GM21367 (cell line): ENCODE measurements at regions not wholly inside any gene's neighbourhood (a gene's known extent, or its start where the extent isn't known, plus 50 kb on each side); places are given as distances from the start of the nearest gene placed in this dataset.

Experiments
- ATAC-seq: cut with Tn5 transposase; IDR thresholded peaks from one replicate; pipeline ENCODE4 v1.9.1; 2021; ENCODE audit not compliant: unreplicated experiment

- no peak for ATAC-seq
Measured at GRCh38 chr4:136156947-136157346, 1375.3 kb downstream of the PCDH18 start.

- no peak for ATAC-seq
Measured at GRCh38 chr4:136150046-136150445, 1382.2 kb downstream of the PCDH18 start.

- ATAC-seq, result no peak
Measured at GRCh38 chr4:136136601-136137000, 1395.7 kb downstream of the PCDH18 start.

- ATAC-seq, result no peak
Measured at GRCh38 chr4:136124251-136124745, 1408.0 kb downstream of the PCDH18 start.

GRCh38 chr4:136121426-136121825, 1410.9 kb downstream of the PCDH18 start:
- ATAC-seq, result no peak

- ATAC-seq, result no peak
Measured at GRCh38 chr4:136113921-136114320, 1418.4 kb downstream of the PCDH18 start.

- ATAC-seq, result no peak
Measured at GRCh38 chr4:136112116-136112515, 1420.2 kb downstream of the PCDH18 start.

- ATAC-seq, result no peak
Measured at GRCh38 chr4:136106753-136107152, 1425.5 kb downstream of the PCDH18 start.

GRCh38 chr4:136103616-136104015, 1428.7 kb downstream of the PCDH18 start:
- no peak for ATAC-seq

GRCh38 chr4:136097676-136098075, 1434.6 kb downstream of the PCDH18 start:
- ATAC-seq, result no peak

GRCh38 chr4:136088211-136088867, 1444.0 kb downstream of the PCDH18 start:
- no peak for ATAC-seq

- no peak for ATAC-seq
Measured at GRCh38 chr4:136078976-136079375, 1453.3 kb downstream of the PCDH18 start.

- ATAC-seq, result no peak
Measured at GRCh38 chr4:136056748-136057147, 1475.5 kb downstream of the PCDH18 start.

GRCh38 chr4:136055360-136055759, 1476.9 kb downstream of the PCDH18 start:
- no peak for ATAC-seq

GRCh38 chr4:136036744-136037143, 1495.5 kb downstream of the PCDH18 start:
- ATAC-seq, result no peak

- ATAC-seq, result no peak
Measured at GRCh38 chr4:136032391-136032790, 1499.9 kb downstream of the PCDH18 start.

GRCh38 chr4:136025540-136025939, 1506.8 kb downstream of the PCDH18 start:
- ATAC-seq, result no peak

GRCh38 chr4:136017556-136017955, 1514.7 kb downstream of the PCDH18 start:
- ATAC-seq, result no peak

GRCh38 chr4:136012220-136012619, 1520.1 kb downstream of the PCDH18 start:
- no peak for ATAC-seq

- ATAC-seq, result no peak
Measured at GRCh38 chr4:136009258-136009832, 1522.9 kb downstream of the PCDH18 start.

- ATAC-seq, result no peak
Measured at GRCh38 chr4:136007991-136008390, 1524.3 kb downstream of the PCDH18 start.

GRCh38 chr4:136002316-136002715, 1530.0 kb downstream of the PCDH18 start:
- ATAC-seq, result no peak

- ATAC-seq, result no peak
Measured at GRCh38 chr4:136001791-136002190, 1530.5 kb downstream of the PCDH18 start.
